ENCODE measurements at regions not wholly inside any gene's neighbourhood (a gene's known extent, or its start where the extent isn't known, plus 50 kb on each side); places are given as distances from the start of the nearest gene placed in this dataset.

- no peak for TF ChIP-seq ELF4 (CRISPR knock-in tag; IDR thresholded peaks at IDR 0.05; ENCODE audit: borderline replicate concordance)
- TF ChIP-seq PHF21A (CRISPR knock-in tag; IDR thresholded peaks at IDR 0.05): no peak
- TF ChIP-seq ZMYM2 (CRISPR knock-in tag; IDR thresholded peaks at IDR 0.05): no peak
- no peak for TF ChIP-seq MAX (IDR thresholded peaks at IDR 0.05)
Measured at GRCh38 chr4:45910511-45910910, 213.3 kb downstream of the GABRG1 start.

All from HepG2 (cell line).